ENCODE measurements at regions not wholly inside any gene's neighbourhood (a gene's known extent, or its start where the extent isn't known, plus 50 kb on each side); places are given as distances from the start of the nearest gene placed in this dataset.

- TF ChIP-seq CTCF (IDR thresholded peaks at IDR 0.05) (no peak), POLR2A (IDR thresholded peaks at IDR 0.05) (no peak)
These were observed 136.0 kb upstream of the FAM98A start for GRCh38 chr2:33735096-33735495.

Data from right lobe of liver (tissue), 4 donors.